NCI-H1436 (cell line): ENCODE measurements at regions not wholly inside any gene's neighbourhood (a gene's known extent, or its start where the extent isn't known, plus 50 kb on each side); places are given as distances from the start of the nearest gene placed in this dataset.

ENCODE experiments used
- DNase-seq: peaks from one replicate; lab custom pipeline; 2025; lab: John Stamatoyannopoulos, UW

DNA sequence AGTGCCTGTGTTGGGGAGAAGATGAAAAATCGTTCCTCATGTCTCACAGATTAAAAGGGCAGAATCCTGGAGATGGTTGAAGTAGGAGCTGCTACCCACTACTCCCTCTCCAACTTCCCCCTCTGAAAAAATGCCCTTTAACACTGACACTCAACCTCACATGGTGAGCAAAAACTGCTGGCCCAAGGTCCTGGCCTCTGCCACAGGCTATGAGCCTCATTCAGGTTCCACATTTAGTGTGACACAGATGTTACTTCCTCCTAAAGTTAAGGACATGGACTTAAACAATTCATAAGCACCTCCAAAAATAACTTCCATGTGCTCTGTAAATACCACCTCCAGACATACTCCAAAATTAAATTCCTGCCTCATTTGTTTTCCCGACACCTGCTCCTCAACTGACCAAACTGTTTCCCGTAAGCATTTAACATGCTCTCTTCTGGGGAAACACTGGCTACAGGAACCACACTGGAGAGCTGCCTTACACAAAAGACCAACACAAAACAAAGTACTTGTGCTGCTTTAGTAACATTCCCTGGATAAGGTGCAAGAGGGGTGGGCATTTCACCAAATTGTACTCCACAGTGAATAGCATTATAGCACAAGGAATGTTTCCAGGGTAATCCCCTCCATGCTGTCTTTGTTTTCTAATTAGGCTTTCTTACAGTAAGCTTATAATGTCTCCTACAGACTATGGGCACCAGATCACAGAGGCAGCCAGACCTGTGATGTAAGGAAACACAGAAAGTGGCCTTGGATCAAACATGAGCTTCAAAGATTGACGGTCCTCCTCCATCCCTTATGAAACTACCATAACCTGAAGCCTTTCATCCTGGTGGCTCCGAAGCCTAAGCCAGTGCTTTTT is 57.0 kb downstream of the PHLDA1 start:
- no peak for DNase-seq

- DNase-seq, result no peak
Observed at GRCh38 chr12:75971253-75971652, 60.3 kb downstream of the PHLDA1 start.

DNA sequence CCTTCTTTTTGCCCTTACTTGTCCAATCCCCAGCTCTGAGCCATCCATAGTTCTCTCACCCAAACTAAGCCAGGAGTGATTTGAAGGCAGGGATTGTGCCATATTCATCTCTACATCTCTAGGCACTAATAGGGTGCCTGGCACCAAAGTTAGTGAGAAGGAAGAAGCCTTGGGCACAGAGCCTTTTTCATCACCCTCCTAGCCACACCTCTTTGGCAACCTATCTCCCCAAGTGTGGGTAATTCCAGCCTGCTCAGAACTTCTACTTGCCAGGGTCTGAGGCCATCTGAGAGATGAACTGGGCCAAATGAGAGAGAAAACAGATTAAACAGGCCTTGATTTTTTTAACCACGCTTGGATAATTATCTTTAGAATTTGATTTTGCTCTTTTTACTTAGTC is 61.3 kb downstream of the PHLDA1 start:
- DNase-seq, result no peak

DNA sequence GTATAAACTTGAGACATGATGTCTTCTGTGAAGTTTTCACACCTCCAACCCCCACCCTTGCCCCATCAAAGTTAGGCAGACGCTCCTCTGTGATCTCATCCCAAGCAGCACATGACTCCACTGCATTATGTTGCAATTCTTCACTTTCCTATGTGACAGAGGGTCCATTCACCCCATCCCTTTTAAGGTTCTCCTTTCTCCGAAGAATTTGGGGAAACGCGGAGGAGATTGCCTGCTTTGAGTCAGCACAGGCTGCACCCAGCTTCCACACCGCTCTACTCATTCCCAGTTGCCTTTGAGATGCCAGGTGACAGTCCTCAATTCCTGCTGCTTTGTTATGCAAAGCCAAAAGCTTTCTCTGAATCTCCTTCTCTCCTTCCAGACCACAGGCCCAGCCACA is 61.8 kb downstream of the PHLDA1 start:
- DNase-seq, result no peak

GRCh38 chr12:75965661-75966060 is 65.9 kb downstream of the PHLDA1 start:
- no peak for DNase-seq

DNA sequence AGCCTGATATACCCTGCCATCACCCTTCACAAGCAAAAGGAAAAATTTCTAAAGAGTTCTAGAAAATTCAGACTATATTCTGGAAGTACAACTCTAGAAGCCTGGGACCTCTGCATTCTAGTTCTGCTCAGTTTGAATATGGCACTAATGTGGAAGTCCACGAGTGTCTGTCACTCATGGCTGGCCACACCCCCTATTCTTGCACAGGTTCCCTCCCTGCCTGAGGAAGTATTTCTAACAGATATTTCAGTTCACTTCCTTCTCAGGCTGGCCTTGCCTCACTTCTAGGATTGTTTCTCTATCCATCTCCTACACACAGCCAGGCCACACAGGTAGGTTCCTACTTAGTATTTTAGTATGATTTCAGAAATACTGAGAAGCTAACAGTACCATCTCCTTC is 67.4 kb downstream of the PHLDA1 start:
- DNase-seq, result no peak

DNA sequence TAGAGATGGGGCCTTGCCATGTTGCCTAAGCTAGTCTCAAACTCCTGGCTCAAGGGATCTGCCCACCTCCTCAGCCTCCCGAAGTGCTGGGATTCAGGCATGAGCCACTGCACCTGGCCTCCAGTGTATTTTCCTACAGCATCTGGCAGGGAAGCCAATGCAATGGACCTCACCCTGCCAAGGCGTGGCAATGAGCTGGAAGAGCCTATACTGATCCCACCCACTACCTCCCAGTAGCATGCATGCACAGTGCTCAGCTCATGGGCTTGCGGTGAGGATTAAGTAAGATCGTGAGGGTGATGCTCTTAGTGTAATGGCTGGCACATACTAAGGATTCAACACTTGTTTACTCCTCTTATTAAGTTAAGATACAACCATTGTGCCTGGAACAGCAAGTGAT is 69.7 kb downstream of the PHLDA1 start:
- no peak for DNase-seq

DNA sequence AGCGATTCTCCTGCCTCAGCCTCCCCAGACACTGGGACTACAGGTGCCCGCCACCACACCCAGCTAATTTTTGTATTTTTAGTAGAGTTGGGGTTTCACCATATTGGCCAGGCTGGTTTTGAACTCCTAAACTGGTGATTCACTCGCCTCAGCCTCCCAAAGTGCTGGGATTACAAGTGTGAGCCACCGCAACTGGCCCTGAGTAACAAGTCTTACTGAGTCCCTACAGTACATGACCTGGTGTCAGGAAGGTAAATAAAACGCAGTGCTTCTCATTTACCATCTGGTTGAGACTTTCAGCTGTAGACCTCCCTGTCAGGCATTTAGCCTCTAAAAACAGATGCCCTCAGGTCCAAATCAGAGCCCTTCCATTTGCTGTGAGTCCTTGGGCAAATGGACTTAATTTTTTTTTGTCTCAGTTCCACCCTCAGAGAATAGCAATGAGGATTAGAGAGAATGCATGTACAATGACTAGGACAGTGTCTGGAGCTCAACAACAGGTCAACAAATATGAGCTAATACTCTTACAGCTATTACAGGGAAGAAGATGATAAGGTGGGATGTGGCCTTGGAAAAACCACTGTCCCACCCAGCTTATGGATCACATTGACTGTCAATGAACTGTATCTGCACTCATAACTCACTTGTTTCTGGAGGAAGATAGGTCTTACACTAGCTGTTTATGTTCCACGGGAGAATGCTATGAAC is 70.5 kb downstream of the PHLDA1 start:
- DNase-seq, result no peak

- no peak for DNase-seq
Observed at GRCh38 chr12:75960086-75960910, 71.3 kb downstream of the PHLDA1 start.

GRCh38 chr12:75959506-75959905 is 72.1 kb downstream of the PHLDA1 start:
- DNase-seq, result no peak

DNA sequence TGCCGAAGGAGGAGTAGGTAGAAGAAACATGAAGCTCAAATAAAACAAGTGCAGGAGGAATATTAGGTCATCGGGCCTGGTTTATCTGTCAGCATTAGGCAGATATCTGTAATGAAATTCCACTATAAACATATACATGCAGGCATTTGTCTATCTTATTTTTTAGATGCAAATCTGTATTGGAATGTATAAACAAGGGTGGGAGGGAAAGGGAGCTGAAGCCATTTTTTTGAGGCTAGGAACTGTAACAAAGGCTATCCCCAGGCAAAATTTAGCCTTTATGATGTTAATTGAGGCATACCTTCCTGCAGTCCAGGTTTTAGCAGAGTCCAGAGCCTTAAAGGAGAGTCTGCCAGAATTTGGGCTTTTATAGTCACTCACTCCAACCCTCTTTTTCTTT is 72.5 kb downstream of the PHLDA1 start:
- DNase-seq, result no peak

GRCh38 chr12:75955251-75955650 is 76.3 kb downstream of the PHLDA1 start:
- no peak for DNase-seq

GRCh38 chr12:75954749-75955148 is 76.8 kb downstream of the PHLDA1 start:
- DNase-seq, result no peak

GRCh38 chr12:75954041-75954440 is 77.5 kb downstream of the PHLDA1 start:
- no peak for DNase-seq

DNA sequence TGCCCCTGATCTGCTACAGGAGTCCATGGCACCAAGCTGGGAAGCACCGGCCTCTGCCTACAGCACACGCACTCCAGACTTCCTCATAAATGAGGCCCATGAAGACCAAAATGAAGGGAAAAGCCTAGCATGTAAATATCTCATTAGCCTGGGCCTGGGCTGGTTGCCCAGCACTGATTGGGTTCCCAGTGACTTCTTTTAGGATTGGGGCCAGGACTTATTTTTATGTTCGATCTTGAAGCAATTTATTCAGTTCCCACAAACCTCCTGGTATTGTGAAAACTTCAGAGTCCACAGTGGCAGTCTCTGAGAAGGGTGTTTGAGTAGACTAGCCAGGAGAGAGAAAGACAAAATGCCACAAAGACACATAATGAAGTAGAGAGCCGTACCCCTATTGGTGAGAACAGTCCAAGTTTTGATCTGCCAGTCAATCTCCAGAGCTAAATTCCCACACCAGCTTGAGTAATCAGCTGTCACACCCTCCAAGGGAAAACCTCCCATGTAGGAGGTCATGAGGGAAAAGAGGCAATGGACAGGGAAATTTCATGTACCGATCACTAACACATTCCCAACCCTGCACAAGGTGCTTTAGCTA is 78.2 kb downstream of the PHLDA1 start:
- no peak for DNase-seq

DNA sequence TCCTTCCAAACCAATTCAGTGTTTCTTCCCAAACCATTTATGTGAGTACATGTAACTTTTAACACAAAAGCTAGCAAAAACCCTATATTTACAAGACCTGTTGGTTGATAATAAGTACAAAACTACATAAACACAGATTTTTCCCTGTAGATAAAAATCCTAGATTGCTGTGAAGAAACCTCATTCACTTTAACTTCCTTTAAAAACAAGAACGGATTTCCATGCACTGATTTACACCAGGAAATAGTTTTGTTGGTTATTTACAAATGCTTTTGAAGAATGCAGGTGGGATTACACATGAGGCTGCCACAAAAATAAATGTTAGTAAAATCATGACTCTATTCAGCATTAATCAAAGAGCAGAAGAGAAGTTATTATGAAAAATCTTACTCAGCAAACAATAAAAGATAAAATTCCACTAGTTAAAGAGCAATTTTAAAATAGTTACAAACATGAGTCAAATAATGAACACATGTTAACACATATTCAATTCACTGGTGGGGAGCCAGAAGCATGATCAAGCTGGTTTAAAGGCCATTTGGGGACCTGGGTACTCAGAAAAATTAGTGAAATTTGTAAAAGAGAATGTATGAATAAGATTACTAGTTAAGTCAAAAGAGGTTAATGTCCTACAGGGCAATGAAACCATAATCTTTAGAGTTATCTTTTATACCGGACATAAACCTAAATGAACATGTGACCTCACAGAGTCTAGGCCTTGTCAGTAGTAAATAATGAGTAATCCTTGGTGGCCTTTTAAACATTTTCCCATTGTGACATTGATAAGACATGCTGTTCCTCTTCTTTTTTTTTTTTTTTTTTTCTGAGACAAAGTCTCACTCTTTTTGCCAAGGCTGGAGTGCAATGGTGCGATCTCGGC is 79.9 kb downstream of the PHLDA1 start:
- no peak for DNase-seq

DNA sequence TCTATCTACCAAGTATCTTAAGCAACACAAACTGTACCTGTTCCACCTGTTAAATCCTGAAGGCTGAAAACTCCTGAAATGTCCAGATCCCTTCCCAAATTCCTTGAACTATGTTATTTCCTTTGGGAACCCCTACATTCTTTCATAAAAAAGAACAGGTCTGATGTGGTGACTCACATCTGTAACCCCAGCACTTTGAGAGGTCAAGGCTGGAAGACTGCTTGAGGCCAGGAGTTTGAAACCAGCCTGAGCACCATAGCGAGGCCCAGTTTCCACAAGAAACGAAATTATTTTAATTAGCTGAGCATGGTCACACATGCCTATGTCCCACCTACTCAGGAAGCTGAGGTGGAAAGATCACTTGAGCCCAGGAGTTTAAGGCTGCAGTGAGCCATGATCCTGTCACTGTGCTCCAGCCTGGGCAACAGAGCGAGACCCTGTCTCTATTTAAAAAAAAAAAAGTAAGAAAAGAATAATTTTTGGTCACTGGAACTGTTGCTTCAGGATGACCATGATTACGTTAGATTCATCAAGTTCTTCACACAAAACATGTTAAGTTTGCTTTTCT is 84.3 kb downstream of the PHLDA1 start:
- DNase-seq, result no peak

GRCh38 chr12:75945581-75945980 is 86.0 kb downstream of the PHLDA1 start:
- DNase-seq, result no peak

DNA sequence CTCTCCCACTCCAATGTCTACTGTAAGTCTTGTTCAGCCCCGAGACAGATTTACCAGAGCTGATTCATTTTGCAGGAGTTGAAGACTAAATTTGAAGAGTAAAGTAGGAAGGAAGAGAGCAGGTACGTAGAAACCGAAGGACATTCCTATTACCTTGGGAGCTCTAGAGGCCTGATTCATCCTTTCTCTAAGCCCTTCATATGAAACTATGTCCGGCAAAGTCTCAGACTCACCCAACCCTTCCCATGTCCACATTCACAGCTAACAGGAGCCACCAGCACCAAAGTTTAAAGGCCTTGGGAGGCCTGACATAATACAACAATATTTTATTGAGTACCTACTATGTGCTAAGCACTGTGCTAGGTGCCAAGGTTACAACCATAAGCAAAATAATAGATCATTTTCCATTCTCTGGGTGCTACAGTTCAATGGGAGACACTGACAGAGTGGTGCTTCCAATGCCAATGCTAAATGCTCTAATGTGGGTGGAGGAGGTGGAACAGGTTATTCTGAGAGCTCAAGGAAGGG is 86.6 kb downstream of the PHLDA1 start:
- DNase-seq, result no peak

- no peak for DNase-seq
Observed at GRCh38 chr12:75944097-75944904, 87.3 kb downstream of the PHLDA1 start.
